ENCODE measurements at regions not wholly inside any gene's neighbourhood (a gene's known extent, or its start where the extent isn't known, plus 50 kb on each side); places are given as distances from the start of the nearest gene placed in this dataset.

DNA sequence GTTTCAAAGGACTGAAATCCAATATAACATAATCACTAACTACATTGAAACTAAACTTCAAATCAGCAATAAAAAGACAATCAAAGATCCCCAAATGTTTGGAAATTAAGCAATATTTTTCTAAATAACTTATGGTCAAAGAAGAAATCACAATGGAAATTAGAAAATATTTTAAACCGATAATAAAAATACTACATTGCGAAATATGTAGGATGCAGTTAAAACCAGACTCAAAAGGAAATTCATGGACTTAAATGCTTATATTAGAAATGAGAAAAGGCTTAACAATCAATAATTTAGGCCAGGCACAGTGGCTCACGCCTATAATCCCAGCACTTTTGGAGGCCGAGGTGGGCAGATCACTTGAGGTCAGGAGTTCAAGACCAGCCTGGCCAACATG, 79.0 kb upstream of the HAAO start:
- TF ChIP-seq, protein P1, sequence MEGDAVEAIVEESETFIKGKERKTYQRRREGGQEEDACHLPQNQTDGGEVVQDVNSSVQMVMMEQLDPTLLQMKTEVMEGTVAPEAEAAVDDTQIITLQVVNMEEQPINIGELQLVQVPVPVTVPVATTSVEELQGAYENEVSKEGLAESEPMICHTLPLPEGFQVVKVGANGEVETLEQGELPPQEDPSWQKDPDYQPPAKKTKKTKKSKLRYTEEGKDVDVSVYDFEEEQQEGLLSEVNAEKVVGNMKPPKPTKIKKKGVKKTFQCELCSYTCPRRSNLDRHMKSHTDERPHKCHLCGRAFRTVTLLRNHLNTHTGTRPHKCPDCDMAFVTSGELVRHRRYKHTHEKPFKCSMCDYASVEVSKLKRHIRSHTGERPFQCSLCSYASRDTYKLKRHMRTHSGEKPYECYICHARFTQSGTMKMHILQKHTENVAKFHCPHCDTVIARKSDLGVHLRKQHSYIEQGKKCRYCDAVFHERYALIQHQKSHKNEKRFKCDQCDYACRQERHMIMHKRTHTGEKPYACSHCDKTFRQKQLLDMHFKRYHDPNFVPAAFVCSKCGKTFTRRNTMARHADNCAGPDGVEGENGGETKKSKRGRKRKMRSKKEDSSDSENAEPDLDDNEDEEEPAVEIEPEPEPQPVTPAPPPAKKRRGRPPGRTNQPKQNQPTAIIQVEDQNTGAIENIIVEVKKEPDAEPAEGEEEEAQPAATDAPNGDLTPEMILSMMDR (IDR thresholded peaks at IDR 0.05; ENCODE audit: poor library complexity), result no peak
- TF ChIP-seq EZH2phosphoT487 (IDR thresholded peaks at IDR 0.05; ENCODE audit: low read depth, severe bottlenecking, unreplicated experiment) (no peak), EZH2 (IDR thresholded peaks at IDR 0.05; ENCODE audit: borderline replicate concordance) (no peak)
